ENCODE measurements at regions not wholly inside any gene's neighbourhood (a gene's known extent, or its start where the extent isn't known, plus 50 kb on each side); places are given as distances from the start of the nearest gene placed in this dataset.
"Not testable (repeated sequence)": the region's sequence is repeated elsewhere in the genome, so short reads cannot be mapped to it uniquely, and the experiment has no call there.

- DNase-seq (ENCODE audit: low read depth, low spot score), result no peak
- in situ Hi-C loops (cut with HindIII; ENCODE audit: low sequenced_read_pairs), result no loop called here
- TF ChIP-seq CTCF (IDR thresholded peaks at IDR 0.05; ENCODE audit: low read depth, low read length), result no peak
- no peak overlapping the region for H3K4me3 ChIP-seq (ENCODE audit: low read depth, low read length)
These were observed 289.6 kb upstream of the PROX1 start for GRCh38 chr1:213698092-213698702.

- in situ Hi-C loops (cut with HindIII; ENCODE audit: low sequenced_read_pairs), result no loop called here
- no peak overlapping the region for H3K4me3 ChIP-seq (ENCODE audit: low read depth, low read length)
These were observed 285.1 kb upstream of the PROX1 start for GRCh38 chr1:213702703-213703102.

GRCh38 chr1:213704941-213705340 lies 282.8 kb upstream of the PROX1 start:
- no peak for DNase-seq (ENCODE audit: low read depth, low spot score)
- no peak for TF ChIP-seq CTCF (IDR thresholded peaks at IDR 0.05; ENCODE audit: low read depth, low read length)
- in situ Hi-C loops (cut with HindIII; ENCODE audit: low sequenced_read_pairs), result no loop called here
- no peak overlapping the region for H3K4me3 ChIP-seq (ENCODE audit: low read depth, low read length)

More at GRCh38 chr1:213702703-213703102, 285.1 kb upstream of the PROX1 start:
- TF ChIP-seq CTCF (IDR thresholded peaks at IDR 0.05; ENCODE audit: low read depth, low read length), result no peak
- DNase-seq (ENCODE audit: low read depth, low spot score), result no peak

- DNase-seq (ENCODE audit: low read depth, low spot score); in situ Hi-C loops (cut with HindIII; ENCODE audit: low sequenced_read_pairs); H3K4me3 ChIP-seq (ENCODE audit: low read depth, low read length): not testable (repeated sequence)
These were observed 275.8 kb upstream of the PROX1 start for GRCh38 chr1:213711833-213712490.

GRCh38 chr1:213714645-213715044 lies 273.1 kb upstream of the PROX1 start:
- TF ChIP-seq CTCF (IDR thresholded peaks at IDR 0.05; ENCODE audit: low read depth, low read length), result no peak
- in situ Hi-C loops (cut with HindIII; ENCODE audit: low sequenced_read_pairs), result no loop called here
- no peak overlapping the region for H3K4me3 ChIP-seq (ENCODE audit: low read depth, low read length)
- no peak for DNase-seq (ENCODE audit: low read depth, low spot score)

- no peak for TF ChIP-seq CTCF (IDR thresholded peaks at IDR 0.05; ENCODE audit: low read depth, low read length)
- in situ Hi-C loops (cut with HindIII; ENCODE audit: low sequenced_read_pairs), result no loop called here
- DNase-seq (ENCODE audit: low read depth, low spot score), result no peak
- H3K4me3 ChIP-seq (ENCODE audit: low read depth, low read length), result no peak overlapping the region
These were observed 272.6 kb upstream of the PROX1 start for GRCh38 chr1:213715182-213715581.

GRCh38 chr1:213719462-213719861 lies 268.3 kb upstream of the PROX1 start:
- no peak for TF ChIP-seq CTCF (IDR thresholded peaks at IDR 0.05; ENCODE audit: low read depth, low read length)
- no peak for DNase-seq (ENCODE audit: low read depth, low spot score)
- H3K4me3 ChIP-seq (ENCODE audit: low read depth, low read length), result no peak overlapping the region
- in situ Hi-C loops (cut with HindIII; ENCODE audit: low sequenced_read_pairs), result no loop called here
